Glutamatergic neuron (in vitro differentiated cells): ENCODE measurements at regions not wholly inside any gene's neighbourhood (a gene's known extent, or its start where the extent isn't known, plus 50 kb on each side); places are given as distances from the start of the nearest gene placed in this dataset.

ENCODE experiments used
- DNase-seq: peaks from one replicate; pipeline ENCODE4 v3.0.0; 2022
- H3K27ac Mint-ChIP-seq: one replicate; pipeline ENCODE4 v1.8.0; 2020; ENCODE audit warnings: mild to moderate bottlenecking, mixed read lengths, inconsistent platforms; ENCODE audit not compliant: unreplicated experiment
- H3K27me3 Mint-ChIP-seq: one replicate; pipeline ENCODE4 v1.8.0; 2020; ENCODE audit warnings: mild to moderate bottlenecking, moderate library complexity, mixed read lengths, inconsistent platforms; ENCODE audit not compliant: unreplicated experiment
- H3K36me3 Mint-ChIP-seq: one replicate; pipeline ENCODE4 v1.8.0; 2020; ENCODE audit warnings: mild to moderate bottlenecking, mixed read lengths, inconsistent platforms; ENCODE audit not compliant: unreplicated experiment
- H3K4me1 Mint-ChIP-seq: one replicate; pipeline ENCODE4 v1.8.0; 2020; ENCODE audit warnings: mild to moderate bottlenecking, low read depth, mixed read lengths, inconsistent platforms; ENCODE audit not compliant: unreplicated experiment
- H3K4me3 Mint-ChIP-seq: one replicate; pipeline ENCODE4 v1.8.0; 2020; ENCODE audit warnings: mild to moderate bottlenecking, mixed read lengths, inconsistent platforms; ENCODE audit not compliant: unreplicated experiment
- H3K9me3 Mint-ChIP-seq: one replicate; pipeline ENCODE4 v1.8.0; 2020; ENCODE audit warnings: mild to moderate bottlenecking, moderate library complexity, mixed read lengths, inconsistent platforms; ENCODE audit not compliant: unreplicated experiment
- CTCF ChIP-seq: fragments of 200-600 bp; sonication (generic); IDR thresholded peaks from one replicate; pipeline ENCODE4 v1.5.0; 2021; ENCODE audit not compliant: partially characterized antibody, unreplicated experiment

GRCh38 chr4:147174591-147174990, 228.9 kb upstream of the TTC29 start:
- Mint-ChIP-seq H3K9me3 (no peaks in the 10 kb centered on the region), H3K27me3 (no peaks in the 10 kb centered on the region), H3K27ac (no peak overlapping the region), H3K36me3 (no peaks in the 10 kb centered on the region), H3K4me3 (no peak overlapping the region), H3K4me1 (no peaks in the 10 kb centered on the region)
- no peak for TF ChIP-seq CTCF
- no peak for DNase-seq

- Mint-ChIP-seq H3K9me3 (no peaks in the 10 kb centered on the region), H3K36me3 (no peaks in the 10 kb centered on the region), H3K27ac (no peak overlapping the region), H3K4me1 (no peaks in the 10 kb centered on the region), H3K27me3 (no peaks in the 10 kb centered on the region), H3K4me3 (no peak overlapping the region)
- no peak for DNase-seq
- TF ChIP-seq CTCF: no peak
Observed at GRCh38 chr4:147175460-147176025, 229.9 kb upstream of the TTC29 start.

GRCh38 chr4:147182041-147182440, 236.4 kb upstream of the TTC29 start:
- no peak for TF ChIP-seq CTCF
- DNase-seq: no peak
- Mint-ChIP-seq H3K4me3 (no peak overlapping the region), H3K4me1 (no peaks in the 10 kb centered on the region), H3K27me3 (no peaks in the 10 kb centered on the region), H3K27ac (no peak overlapping the region), H3K9me3 (no peaks in the 10 kb centered on the region), H3K36me3 (no peaks in the 10 kb centered on the region)

DNA sequence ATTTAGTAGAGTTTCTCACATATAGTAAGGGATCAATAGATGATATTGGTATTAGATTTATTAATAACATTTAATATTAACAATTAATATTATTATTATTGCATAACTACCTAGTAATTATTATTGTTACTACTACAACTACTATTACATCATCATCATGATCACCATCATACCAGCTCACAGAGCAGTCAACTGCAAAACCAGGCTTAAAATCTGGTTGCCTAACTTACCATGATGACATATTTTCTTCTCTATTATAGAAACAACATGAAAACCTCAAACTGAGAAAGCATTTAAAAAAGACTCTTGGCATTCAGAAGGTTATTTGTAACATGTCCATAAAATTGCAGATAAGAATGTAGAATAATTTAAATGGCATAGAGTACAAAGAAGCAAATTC, 247.0 kb upstream of the TTC29 start:
- Mint-ChIP-seq H3K27me3 (no peaks in the 10 kb centered on the region), H3K27ac (no peak overlapping the region), H3K9me3 (no peaks in the 10 kb centered on the region), H3K4me1 (no peaks in the 10 kb centered on the region), H3K4me3 (no peak overlapping the region), H3K36me3 (no peaks in the 10 kb centered on the region)
- no peak for TF ChIP-seq CTCF
- DNase-seq: no peak

- no peak overlapping the region for H3K4me3 Mint-ChIP-seq
Observed at GRCh38 chr4:147194114-147194513, 248.4 kb upstream of the TTC29 start.

More at GRCh38 chr4:147194114-147194513, 248.4 kb upstream of the TTC29 start:
- Mint-ChIP-seq H3K27ac (no peak overlapping the region), H3K36me3 (no peaks in the 10 kb centered on the region), H3K27me3 (no peaks in the 10 kb centered on the region), H3K4me1 (no peaks in the 10 kb centered on the region), H3K9me3 (no peaks in the 10 kb centered on the region)
- no peak for TF ChIP-seq CTCF
- DNase-seq: no peak
